HCT116 (cell line): ENCODE measurements at regions not wholly inside any gene's neighbourhood (a gene's known extent, or its start where the extent isn't known, plus 50 kb on each side); places are given as distances from the start of the nearest gene placed in this dataset.

Source experiments
- ATAC-seq: fragments of 200-7000 bp; cut with Tn5 transposase; 2 replicates; pipeline ENCODE4 v1.9.1; 2020; ENCODE audit warnings: mild to moderate bottlenecking, moderate library complexity
- BruUV-seq: library from RNA; stranded (reverse); fragments of 400-500 nt; replicated peaks from 2 replicates; lab custom pipeline; 2021; lab: Mats Ljungman, UMichigan
- CTCF ChIA-PET: fragments of 300-600 bp; sonication (Branson Sonifier 250); formaldehyde crosslinking; loops from one replicate; lab custom pipeline; 2021; ENCODE audit warnings: antibody characterized with exemption; lab: Charles Lee
- POLR2A ChIA-PET: fragments of 300-600, 350-600 bp; sonication (Branson Sonifier 250); formaldehyde crosslinking; loops from one replicate; lab custom pipeline; 2021; ENCODE audit warnings: antibody characterized with exemption; lab: Charles Lee
- RAD21 ChIA-PET, 2 experiments: fragments of 300-600 bp; sonication (Branson Sonifier 250); formaldehyde crosslinking; loops; one replicate each; lab custom pipeline; 2023; ENCODE audit warnings: low total read pairs in 2 of 2; ENCODE audit not compliant: uncharacterized antibody in 2 of 2, unreplicated experiment in 2 of 2, low non-redundant PET in 1 of 2; lab: Charles Lee
- DNase-seq: peaks from one replicate; pipeline ENCODE4 v3.0.0-alpha.2; 2010; ENCODE audit warnings: low read depth, low spot score
- H2AFZ ChIP-seq: fragments of 200-600 bp; shearing (Covaris generic), sonication (generic); 2 replicates; pipeline ENCODE4 v1.6.1; 2017; ENCODE audit warnings: low read depth, mixed run types, mixed read lengths, antibody characterized with exemption, low read length; ENCODE audit not compliant: poor library complexity, severe bottlenecking
- H3K27ac ChIP-seq: 2 replicates; pipeline ENCODE4 v1.5.1; 2012; ENCODE audit warnings: low read depth, low read length
- H3K27me3 ChIP-seq: fragments of 200-600 bp; sonication (generic); 2 replicates; pipeline ENCODE4 v1.6.1; 2016; ENCODE audit warnings: mixed run types, low read length, mixed read lengths; ENCODE audit not compliant: insufficient read depth
- H3K36me3 ChIP-seq, 2 experiments: fragments of 200-500 bp in 1 of 2; fragments of 200-600 bp in 1 of 2; sonication (Bioruptor generic) in 1 of 2; sonication (generic) in 1 of 2; 2 replicates each; pipeline versions ENCODE4 v1.5.1 to v1.6.1; 2014 to 2016; ENCODE audit warnings: low read length in 2 of 2, inconsistent platforms in 1 of 2, mixed read lengths in 1 of 2, mixed run types in 1 of 2; ENCODE audit not compliant: insufficient read depth in 2 of 2, control insufficient read depth in 1 of 2
- H3K4me1 ChIP-seq, 2 experiments: fragments of 200-600 bp in 1 of 2; sonication (generic) in 1 of 2; 2 replicates each; pipeline versions ENCODE4 v1.5.1 to v1.6.1; 2012 to 2017; ENCODE audit warnings: low read length in 2 of 2, inconsistent platforms in 1 of 2, mild to moderate bottlenecking in 1 of 2, mixed read lengths in 1 of 2, mixed run types in 1 of 2, moderate library complexity in 1 of 2; ENCODE audit not compliant: insufficient read depth in 2 of 2, control insufficient read depth in 1 of 2
- H3K4me2 ChIP-seq: fragments of 200-600 bp; sonication (generic); 2 replicates; pipeline ENCODE4 v1.6.1; 2017; ENCODE audit warnings: mixed run types, low read length, mixed read lengths
- H3K4me3 ChIP-seq, 2 experiments: fragments of 200-600 bp in 1 of 2; sonication (generic) in 1 of 2; replicated peaks in 1 of 2; 2 replicates each; pipeline ENCODE4 v1.5.1; 2011 to 2016; ENCODE audit warnings: low read length in 2 of 2, control low read depth in 1 of 2, low read depth in 1 of 2, mild to moderate bottlenecking in 1 of 2, mixed read lengths in 1 of 2, mixed run types in 1 of 2
- H3K79me2 ChIP-seq: fragments of 200-600 bp; sonication (generic); 2 replicates; pipeline ENCODE4 v1.6.1; 2017; ENCODE audit warnings: mild to moderate bottlenecking, mixed run types, low read length, moderate library complexity, mixed read lengths; ENCODE audit not compliant: insufficient read depth
- H3K9ac ChIP-seq: fragments of 200-600 bp; sonication (generic); 2 replicates; pipeline ENCODE4 v1.6.1; 2016; ENCODE audit warnings: low read length, mixed read lengths
- H3K9me2 ChIP-seq: fragments of 200-600 bp; sonication (generic), shearing (Covaris generic); 2 replicates; pipeline ENCODE4 v1.6.1; 2017; ENCODE audit warnings: mixed run types, mild to moderate bottlenecking, moderate library complexity; ENCODE audit not compliant: insufficient read depth
- H3K9me3 ChIP-seq, 2 experiments: fragments of 200-500 bp in 1 of 2; fragments of 200-600 bp in 1 of 2; sonication (Bioruptor generic) in 1 of 2; sonication (generic) in 1 of 2; 2 replicates each; pipeline ENCODE4 v1.6.1; 2014 to 2017; ENCODE audit warnings: low read length in 2 of 2, mixed read lengths in 2 of 2, inconsistent platforms in 1 of 2, low read depth in 1 of 2, mild to moderate bottlenecking in 1 of 2, mixed run types in 1 of 2, moderate library complexity in 1 of 2; ENCODE audit not compliant: control insufficient read depth in 1 of 2, insufficient read depth in 1 of 2
- H4K20me1 ChIP-seq: fragments of 200-600 bp; sonication (generic), shearing (Covaris generic); 2 replicates; pipeline ENCODE4 v1.6.1; 2017; ENCODE audit warnings: mixed run types, mild to moderate bottlenecking, moderate library complexity; ENCODE audit not compliant: insufficient read depth
- EGR1 ChIP-seq: IDR thresholded peaks from 2 replicates; pipeline ENCODE4 v1.6.1; 2012; ENCODE audit warnings: low read depth
- ELF1 ChIP-seq: IDR thresholded peaks from 2 replicates; pipeline ENCODE4 v1.6.1; 2012; ENCODE audit warnings: low read depth, borderline replicate concordance
- EZH2phosphoT487 ChIP-seq: fragments of 200-600 bp; IDR thresholded peaks from 2 replicates; pipeline ENCODE4 v1.6.1; 2018; ENCODE audit warnings: antibody characterized with exemption, borderline replicate concordance
- JUND ChIP-seq: IDR thresholded peaks from 2 replicates; pipeline ENCODE4 v1.6.1; 2012
- POLR2A ChIP-seq: IDR thresholded peaks from 2 replicates; pipeline ENCODE4 v1.7.0; 2011; ENCODE audit warnings: borderline replicate concordance; ENCODE audit not compliant: insufficient read depth, insufficient read length; ENCODE audit errors: extremely low read depth
- RAD21 ChIP-seq: IDR thresholded peaks from 2 replicates; pipeline ENCODE4 v1.6.1; 2012; ENCODE audit warnings: low read depth, mild to moderate bottlenecking
- SIN3A ChIP-seq: IDR thresholded peaks from 2 replicates; pipeline ENCODE4 v1.6.1; 2012; ENCODE audit warnings: low read depth
- SP1 ChIP-seq: IDR thresholded peaks from 2 replicates; pipeline ENCODE4 v1.6.1; 2012; ENCODE audit warnings: low read depth
- ZFX ChIP-seq: fragments of 450-650 bp; IDR thresholded peaks from 2 replicates; pipeline ENCODE4 v1.6.1; 2017
- ZNF274 ChIP-seq: fragments of 200-500 bp; sonication (Bioruptor generic); IDR thresholded peaks from 2 replicates; pipeline ENCODE4 v1.6.1; 2014; ENCODE audit warnings: mild to moderate bottlenecking, low read depth, low read length, inconsistent platforms
- intact Hi-C: fragments of 100-400 bp; cut with micrococcal nuclease; formaldehyde crosslinking; loops from 2 replicates; pipeline ENCODE4 v1.10.0; 2022
- TF ChIP-seq, protein P1 (sequence below): IDR thresholded peaks from 2 replicates; pipeline ENCODE4 v1.6.1; 2012
- TF ChIP-seq, protein P2 (sequence below), 3 experiments: fragments of 200-600 bp in 1 of 3; sonication (generic) in 1 of 3; IDR thresholded peaks in 2 of 3; conservative IDR thresholded peaks in 1 of 3; 2 replicates each; pipeline ENCODE4 v1.5.1; 2012 to 2017; ENCODE audit warnings: low read depth in 2 of 3, low read length in 2 of 3, antibody characterized with exemption in 1 of 3, borderline replicate concordance in 1 of 3, control low read depth in 1 of 3, mild to moderate bottlenecking in 1 of 3, mixed read lengths in 1 of 3, mixed run types in 1 of 3, moderate library complexity in 1 of 3; ENCODE audit not compliant: insufficient read depth in 1 of 3
- TF ChIP-seq, protein P3 (sequence below): IDR thresholded peaks from 2 replicates; pipeline ENCODE4 v1.6.1; 2012
- TF ChIP-seq, protein P4 (sequence below): IDR thresholded peaks from 2 replicates; pipeline ENCODE4 v1.6.1; 2012; ENCODE audit warnings: low read depth
- TF ChIP-seq, protein P5 (sequence below): IDR thresholded peaks from 2 replicates; pipeline ENCODE4 v1.6.1; 2011; ENCODE audit warnings: mild to moderate bottlenecking, low read length, moderate library complexity; ENCODE audit not compliant: insufficient replicate concordance; ENCODE audit errors: extremely low read depth

DNA sequence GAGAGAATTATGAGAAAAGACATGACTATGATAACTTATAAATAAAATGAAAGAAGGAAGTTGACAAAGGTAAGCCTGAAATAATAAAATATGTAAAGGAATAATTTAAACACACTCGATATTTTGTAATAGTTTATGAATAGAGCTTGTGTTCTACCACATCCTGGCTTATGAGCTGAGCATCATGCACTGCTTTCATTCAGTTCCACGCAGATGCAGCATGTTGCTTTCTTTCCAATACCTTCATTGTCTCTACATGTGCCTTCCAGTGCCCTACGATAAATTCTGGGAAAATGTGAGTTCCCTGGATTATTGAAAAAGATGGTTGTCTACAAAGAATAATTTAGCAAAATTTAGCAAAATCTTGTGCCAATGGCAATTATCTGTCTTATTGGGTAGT, 398.9 kb upstream of the SEMA3C start:
- H3K36me3 ChIP-seq, result no peaks in the 10 kb centered on the region
- TF ChIP-seq, protein P1, sequence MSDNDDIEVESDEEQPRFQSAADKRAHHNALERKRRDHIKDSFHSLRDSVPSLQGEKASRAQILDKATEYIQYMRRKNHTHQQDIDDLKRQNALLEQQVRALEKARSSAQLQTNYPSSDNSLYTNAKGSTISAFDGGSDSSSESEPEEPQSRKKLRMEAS, result no peak
- TF ChIP-seq RAD21 (no peak), EGR1 (no peak), JUND (no peak), ZFX (no peak), ZNF274 (no peak), SIN3A (no peak), SP1 (no peak), EZH2phosphoT487 (no peak), POLR2A (no peak), ELF1 (no peak)
- TF ChIP-seq, protein P2, sequence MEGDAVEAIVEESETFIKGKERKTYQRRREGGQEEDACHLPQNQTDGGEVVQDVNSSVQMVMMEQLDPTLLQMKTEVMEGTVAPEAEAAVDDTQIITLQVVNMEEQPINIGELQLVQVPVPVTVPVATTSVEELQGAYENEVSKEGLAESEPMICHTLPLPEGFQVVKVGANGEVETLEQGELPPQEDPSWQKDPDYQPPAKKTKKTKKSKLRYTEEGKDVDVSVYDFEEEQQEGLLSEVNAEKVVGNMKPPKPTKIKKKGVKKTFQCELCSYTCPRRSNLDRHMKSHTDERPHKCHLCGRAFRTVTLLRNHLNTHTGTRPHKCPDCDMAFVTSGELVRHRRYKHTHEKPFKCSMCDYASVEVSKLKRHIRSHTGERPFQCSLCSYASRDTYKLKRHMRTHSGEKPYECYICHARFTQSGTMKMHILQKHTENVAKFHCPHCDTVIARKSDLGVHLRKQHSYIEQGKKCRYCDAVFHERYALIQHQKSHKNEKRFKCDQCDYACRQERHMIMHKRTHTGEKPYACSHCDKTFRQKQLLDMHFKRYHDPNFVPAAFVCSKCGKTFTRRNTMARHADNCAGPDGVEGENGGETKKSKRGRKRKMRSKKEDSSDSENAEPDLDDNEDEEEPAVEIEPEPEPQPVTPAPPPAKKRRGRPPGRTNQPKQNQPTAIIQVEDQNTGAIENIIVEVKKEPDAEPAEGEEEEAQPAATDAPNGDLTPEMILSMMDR (IDR thresholded peaks at IDR 0.05 in 2 of 3, conservative IDR thresholded peaks at IDR 0.05 in 1 of 3; ENCODE audit: borderline replicate concordance in 1 of 3, insufficient read depth in 1 of 3, low read depth in 2 of 3, low read length in 2 of 3), result no peak
- TF ChIP-seq, protein P3, sequence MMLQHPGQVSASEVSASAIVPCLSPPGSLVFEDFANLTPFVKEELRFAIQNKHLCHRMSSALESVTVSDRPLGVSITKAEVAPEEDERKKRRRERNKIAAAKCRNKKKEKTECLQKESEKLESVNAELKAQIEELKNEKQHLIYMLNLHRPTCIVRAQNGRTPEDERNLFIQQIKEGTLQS, result no peak
- TF ChIP-seq, protein P4, sequence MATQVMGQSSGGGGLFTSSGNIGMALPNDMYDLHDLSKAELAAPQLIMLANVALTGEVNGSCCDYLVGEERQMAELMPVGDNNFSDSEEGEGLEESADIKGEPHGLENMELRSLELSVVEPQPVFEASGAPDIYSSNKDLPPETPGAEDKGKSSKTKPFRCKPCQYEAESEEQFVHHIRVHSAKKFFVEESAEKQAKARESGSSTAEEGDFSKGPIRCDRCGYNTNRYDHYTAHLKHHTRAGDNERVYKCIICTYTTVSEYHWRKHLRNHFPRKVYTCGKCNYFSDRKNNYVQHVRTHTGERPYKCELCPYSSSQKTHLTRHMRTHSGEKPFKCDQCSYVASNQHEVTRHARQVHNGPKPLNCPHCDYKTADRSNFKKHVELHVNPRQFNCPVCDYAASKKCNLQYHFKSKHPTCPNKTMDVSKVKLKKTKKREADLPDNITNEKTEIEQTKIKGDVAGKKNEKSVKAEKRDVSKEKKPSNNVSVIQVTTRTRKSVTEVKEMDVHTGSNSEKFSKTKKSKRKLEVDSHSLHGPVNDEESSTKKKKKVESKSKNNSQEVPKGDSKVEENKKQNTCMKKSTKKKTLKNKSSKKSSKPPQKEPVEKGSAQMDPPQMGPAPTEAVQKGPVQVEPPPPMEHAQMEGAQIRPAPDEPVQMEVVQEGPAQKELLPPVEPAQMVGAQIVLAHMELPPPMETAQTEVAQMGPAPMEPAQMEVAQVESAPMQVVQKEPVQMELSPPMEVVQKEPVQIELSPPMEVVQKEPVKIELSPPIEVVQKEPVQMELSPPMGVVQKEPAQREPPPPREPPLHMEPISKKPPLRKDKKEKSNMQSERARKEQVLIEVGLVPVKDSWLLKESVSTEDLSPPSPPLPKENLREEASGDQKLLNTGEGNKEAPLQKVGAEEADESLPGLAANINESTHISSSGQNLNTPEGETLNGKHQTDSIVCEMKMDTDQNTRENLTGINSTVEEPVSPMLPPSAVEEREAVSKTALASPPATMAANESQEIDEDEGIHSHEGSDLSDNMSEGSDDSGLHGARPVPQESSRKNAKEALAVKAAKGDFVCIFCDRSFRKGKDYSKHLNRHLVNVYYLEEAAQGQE, result no peak
- TF ChIP-seq, protein P5, sequence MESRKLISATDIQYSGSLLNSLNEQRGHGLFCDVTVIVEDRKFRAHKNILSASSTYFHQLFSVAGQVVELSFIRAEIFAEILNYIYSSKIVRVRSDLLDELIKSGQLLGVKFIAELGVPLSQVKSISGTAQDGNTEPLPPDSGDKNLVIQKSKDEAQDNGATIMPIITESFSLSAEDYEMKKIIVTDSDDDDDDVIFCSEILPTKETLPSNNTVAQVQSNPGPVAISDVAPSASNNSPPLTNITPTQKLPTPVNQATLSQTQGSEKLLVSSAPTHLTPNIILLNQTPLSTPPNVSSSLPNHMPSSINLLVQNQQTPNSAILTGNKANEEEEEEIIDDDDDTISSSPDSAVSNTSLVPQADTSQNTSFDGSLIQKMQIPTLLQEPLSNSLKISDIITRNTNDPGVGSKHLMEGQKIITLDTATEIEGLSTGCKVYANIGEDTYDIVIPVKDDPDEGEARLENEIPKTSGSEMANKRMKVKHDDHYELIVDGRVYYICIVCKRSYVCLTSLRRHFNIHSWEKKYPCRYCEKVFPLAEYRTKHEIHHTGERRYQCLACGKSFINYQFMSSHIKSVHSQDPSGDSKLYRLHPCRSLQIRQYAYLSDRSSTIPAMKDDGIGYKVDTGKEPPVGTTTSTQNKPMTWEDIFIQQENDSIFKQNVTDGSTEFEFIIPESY, result no peak
- intact Hi-C loops, result no loop called here
- H4K20me1 ChIP-seq, result no peaks in the 10 kb centered on the region
- H3K79me2 ChIP-seq, result no peaks in the 10 kb centered on the region
- no peak for DNase-seq
- no peaks in the 10 kb centered on the region; the same call in 1 of the 2 replicates for H3K9me2 ChIP-seq
- no peaks in the 10 kb centered on the region for H3K4me1 ChIP-seq
- H3K27me3 ChIP-seq, result no peaks in the 10 kb centered on the region
- no peak overlapping the region for H3K9ac ChIP-seq
- RAD21 ChIA-PET, result no interaction called here
- H3K27ac ChIP-seq, result no peak overlapping the region
- no peak overlapping the region for H3K4me3 ChIP-seq
- ATAC-seq, result no peak
- POLR2A ChIA-PET, result no interaction called here
- no TSS peak for BruUV-seq
- H3K9me3 ChIP-seq, result no peaks in the 10 kb centered on the region
- CTCF ChIA-PET, result no interaction called here
- H2AFZ ChIP-seq, result no peak overlapping the region
- no peak overlapping the region for H3K4me2 ChIP-seq
